Stimulated activated CD4-positive, alpha-beta T cell treated with anti-CD3 and anti-CD28 coated beads, Interleukin-15, amount 100 ng/mL, for 48 hours (primary cell): ENCODE measurements at regions not wholly inside any gene's neighbourhood (a gene's known extent, or its start where the extent isn't known, plus 50 kb on each side); places are given as distances from the start of the nearest gene placed in this dataset.
"Not testable (repeated sequence)": the region's sequence is repeated elsewhere in the genome, so short reads cannot be mapped to it uniquely, and the experiment has no call there.

ENCODE experiments used
- DNase-seq, 2 donors: peaks; one replicate each; pipeline ENCODE4 v3.0.0-alpha.2; 2020; ENCODE audit warnings: low read depth in 2 of 2

- DNase-seq: no peak
Measured at GRCh38 chr20:5696011-5696559, 54.1 kb upstream of the SHLD1 start.

DNA sequence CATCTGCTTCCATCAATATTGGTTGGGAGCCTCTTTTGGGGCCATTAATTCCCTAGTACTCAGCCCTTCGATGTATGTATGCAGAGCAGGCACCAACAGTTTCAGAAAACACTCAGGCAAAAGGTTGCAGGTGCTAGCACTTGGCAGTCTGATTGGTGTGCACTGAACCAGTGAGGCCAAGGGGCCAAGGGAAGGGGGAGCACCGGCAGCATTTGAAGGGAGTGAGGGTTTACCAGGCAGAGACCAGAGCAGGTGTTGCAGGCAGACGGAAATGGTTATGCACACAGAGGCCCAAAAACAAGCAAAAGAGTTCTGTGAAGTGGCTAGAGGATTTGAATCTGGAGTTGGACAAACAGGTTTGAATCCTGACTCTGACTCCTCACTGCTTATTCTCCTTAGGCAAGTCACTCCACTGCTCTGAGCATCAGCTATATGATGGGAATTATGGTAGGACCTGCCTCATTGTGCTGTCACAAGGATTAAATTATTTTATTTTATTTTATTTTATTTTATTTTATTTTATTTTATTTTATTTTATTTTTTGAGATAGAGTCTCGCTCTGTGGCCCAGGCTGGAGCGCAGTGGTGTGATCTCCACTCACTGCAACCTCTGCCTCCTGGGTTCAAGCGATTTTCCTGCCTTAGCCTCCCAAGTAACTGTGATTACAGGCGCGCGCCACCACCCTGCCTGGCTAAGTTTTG lies 58.1 kb upstream of the SHLD1 start:
- DNase-seq: no peak

- no peak for DNase-seq
Measured at GRCh38 chr20:5689463-5689862, 60.7 kb upstream of the SHLD1 start.

DNA sequence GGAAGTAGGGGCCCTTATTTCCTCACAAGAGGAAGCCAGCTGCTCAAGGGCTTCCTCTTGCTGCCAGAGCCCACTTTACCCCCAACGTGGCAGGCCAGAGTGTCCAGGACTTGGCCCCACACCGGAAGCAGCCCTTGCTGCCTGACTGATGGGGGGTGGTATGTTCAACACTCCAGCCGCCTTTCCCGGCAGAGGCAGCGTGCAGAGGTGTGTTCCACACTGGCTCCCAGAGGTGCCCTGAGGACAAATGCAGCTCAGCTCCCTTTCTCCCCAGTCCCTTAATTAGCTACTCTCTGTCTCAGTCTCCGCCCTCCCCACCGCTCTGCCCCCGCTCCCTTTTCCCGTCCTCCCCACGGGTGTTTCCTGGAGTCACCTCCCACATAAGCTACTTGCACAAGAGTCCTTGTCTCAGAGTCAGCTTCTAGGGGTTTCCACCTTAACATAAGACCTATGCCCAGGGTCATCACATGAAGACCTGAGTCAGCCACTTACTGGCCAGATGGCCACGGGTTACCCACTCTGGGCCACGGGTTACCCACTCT lies 61.7 kb upstream of the SHLD1 start:
- no peak for DNase-seq

DNA sequence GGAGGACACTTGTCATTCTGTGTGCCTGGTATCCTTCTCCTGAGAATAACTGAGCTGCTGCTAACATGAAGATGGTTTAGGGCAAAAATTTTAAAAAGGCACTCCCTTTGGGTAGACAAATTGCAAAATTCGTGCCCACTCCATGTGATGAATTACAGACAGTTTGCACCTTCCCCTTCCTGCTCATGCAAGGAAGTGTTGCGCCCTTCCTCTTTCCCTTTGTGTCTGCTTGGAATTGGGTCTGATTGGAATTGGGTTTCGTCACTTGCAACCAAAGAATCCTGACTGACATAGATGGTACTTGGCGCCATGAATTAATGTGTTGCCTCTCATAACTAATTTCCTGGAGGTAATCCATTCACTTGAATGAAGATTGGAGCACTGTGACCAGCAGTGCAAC lies 62.3 kb upstream of the SHLD1 start:
- DNase-seq: no peak

DNA sequence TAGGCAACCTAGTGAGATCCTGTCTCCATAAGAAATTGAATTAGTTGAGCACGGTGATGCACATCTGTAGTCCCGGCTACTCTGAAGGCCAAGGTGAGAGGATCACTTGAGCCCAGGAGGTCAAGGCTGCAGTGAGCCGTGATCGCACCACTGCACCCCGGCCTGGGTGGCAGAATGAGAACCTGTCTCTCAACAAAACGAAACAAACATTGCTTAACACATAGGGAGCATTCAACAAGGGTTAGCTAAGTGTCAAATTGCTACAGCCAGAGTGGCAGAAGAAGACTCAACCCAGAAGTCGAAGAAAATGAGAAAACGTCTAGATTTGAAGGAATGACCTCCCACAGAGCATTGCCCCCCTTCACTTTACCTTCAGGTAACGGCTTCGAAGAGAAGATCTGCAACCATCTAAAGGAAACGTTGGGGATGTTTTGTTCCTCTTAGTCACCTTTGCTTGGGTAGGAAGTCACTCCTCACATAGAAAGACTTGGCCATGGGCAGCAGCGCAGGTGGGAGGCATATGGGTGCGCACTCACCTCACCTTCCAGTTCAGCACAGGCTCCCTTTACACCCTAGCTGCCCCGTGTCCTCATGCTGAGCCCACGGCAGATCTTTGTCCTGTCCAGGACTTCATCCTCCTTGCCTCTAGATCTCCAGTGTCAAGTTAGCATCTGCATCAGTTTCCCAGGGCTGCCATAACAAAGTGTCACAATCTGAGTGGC lies 63.7 kb upstream of the SHLD1 start:
- DNase-seq: no peak

GRCh38 chr20:5682556-5682955 lies 67.6 kb upstream of the SHLD1 start:
- DNase-seq: not testable (repeated sequence)

DNA sequence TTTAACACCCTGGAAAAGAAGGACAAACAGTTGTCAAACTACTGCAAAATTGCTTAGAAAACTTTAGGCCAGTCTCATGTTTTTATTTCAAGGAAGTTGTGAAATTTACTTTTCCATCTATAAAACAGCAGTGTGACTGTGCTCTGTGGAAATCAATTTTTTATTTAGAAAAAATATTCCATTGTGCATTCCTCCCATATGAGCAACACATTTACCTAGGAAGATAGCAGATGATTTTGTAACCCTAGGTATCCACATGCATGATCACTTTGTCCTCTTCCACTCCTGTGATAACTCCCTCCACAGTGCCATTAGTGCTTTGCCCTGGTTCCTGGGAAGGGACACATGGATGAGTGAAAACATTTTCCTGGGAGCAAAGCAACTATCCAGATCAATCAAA lies 69.4 kb upstream of the GPCPD1 start:
- no peak for DNase-seq

- no peak for DNase-seq
Measured at GRCh38 chr20:5678777-5679176, 68.0 kb upstream of the GPCPD1 start.

- not testable (repeated sequence) for DNase-seq
Measured at GRCh38 chr20:5677944-5678343, 67.1 kb upstream of the GPCPD1 start.

DNA sequence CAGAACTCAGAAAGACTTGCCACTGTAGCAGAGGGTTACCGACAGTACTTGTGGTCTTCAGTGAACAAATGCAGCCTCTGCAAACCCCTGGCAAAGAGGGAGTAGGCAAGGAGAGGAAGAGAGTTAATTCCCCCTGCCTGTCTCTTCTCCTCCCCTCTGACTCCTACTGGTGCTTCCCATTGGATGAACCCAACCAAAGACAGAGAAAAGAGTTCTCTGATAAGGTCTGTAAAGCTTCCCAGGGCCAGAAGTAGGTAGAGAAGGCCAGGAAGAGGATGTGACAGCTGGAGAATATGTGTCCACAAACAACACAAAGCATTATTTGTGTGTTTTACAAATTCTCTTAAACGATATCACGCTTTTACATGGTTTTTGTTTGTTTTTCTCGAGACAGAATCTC lies 66.6 kb upstream of the GPCPD1 start:
- no peak for DNase-seq

DNA sequence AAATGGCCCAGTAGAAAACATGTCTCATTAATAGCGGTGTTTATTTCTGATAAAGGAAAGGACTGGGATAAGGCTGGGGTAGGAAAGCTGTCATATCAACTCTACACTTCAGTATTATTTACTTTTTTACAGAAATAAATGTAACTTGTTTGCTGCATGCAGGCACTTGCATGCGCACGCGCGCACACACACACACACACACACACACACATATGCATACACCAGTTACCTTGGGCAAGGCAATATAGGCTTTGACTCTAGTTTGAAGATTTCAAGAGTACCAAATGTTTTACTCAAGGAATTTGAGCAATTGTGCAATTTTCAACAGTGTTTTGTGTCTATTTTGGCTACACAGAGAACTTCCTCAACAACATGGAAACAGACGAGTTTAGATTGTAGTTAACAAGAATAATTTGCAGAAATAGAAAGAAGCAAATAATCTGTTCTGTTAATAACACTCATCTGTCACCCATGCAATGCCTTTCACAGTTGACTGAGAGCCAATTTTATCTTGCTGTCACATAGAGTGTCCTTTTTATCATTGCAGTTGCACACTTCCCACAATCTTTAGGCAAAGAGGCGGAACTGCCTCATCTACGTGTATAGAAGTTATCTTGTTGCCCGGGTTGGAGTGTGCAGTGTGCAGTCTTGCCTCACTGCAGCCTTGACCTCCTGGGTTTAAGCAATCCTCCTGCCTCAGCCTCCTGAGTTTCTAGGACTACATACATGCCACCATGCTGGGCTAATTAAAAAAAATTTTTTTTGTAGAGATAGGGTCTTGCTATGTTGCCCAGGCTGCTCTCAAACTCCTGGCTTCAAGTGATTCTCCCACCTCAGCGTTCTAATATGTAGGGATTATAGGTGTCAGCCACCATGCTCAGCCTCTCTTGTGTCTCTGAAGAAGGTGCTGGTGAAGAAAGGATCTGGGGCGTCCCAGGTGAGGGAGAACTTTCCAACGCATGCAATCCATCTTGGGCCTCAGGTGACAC lies 64.6 kb upstream of the GPCPD1 start:
- no peak for DNase-seq

GRCh38 chr20:5674176-5674660 lies 63.4 kb upstream of the GPCPD1 start:
- DNase-seq: peak; percentile 14 to 16

- no peak for DNase-seq
Measured at GRCh38 chr20:5670874-5671273, 60.1 kb upstream of the GPCPD1 start.

DNA sequence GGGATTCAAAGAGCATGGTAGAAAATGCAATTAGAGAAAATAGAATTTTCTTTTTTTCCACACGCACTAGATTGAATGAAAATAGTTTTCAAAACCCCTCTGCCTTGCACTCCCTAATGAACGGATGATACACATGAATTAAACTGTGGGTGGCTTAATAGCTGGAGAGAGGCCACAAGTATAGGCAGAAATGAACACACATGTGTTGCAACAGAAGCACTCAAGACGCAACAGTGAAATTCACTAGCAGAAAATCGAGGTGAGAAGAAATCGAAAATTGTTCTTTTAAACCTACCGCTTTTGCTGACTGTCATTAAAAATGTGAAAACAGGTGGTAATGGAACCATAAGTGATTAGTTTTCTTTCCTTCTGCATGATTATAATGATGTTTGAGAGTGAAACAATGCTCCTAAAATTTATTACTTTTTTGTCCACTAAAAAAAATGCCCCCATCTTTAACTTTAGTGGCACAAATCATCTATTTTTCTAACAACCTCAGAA lies 59.3 kb upstream of the GPCPD1 start:
- DNase-seq: no peak

- DNase-seq: no peak
Measured at GRCh38 chr20:5668529-5668868, 57.7 kb upstream of the GPCPD1 start.

GRCh38 chr20:5667705-5668528 lies 57.1 kb upstream of the GPCPD1 start:
- no peak for DNase-seq

DNA sequence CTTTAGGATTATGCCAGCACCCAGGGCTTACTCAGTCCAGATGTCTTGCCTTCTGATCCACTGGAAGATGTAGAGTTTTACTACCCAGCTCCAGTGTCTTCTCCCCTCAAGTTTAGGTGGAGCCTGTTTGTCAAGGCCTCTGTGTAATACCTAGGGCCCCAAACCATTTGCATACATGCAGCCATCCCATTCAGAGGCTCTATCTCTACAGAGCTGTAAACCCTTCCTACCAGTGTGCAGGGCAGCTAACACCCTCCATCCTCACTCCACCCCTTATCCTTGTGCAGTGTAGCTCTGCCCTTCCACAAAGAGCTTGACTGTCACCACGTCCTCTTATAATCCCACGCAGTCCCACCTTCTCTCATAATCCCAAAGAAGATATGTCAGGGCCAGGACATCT lies 54.6 kb upstream of the GPCPD1 start:
- DNase-seq: no peak

GRCh38 chr20:5663396-5663795 lies 52.6 kb upstream of the GPCPD1 start:
- no peak for DNase-seq

DNA sequence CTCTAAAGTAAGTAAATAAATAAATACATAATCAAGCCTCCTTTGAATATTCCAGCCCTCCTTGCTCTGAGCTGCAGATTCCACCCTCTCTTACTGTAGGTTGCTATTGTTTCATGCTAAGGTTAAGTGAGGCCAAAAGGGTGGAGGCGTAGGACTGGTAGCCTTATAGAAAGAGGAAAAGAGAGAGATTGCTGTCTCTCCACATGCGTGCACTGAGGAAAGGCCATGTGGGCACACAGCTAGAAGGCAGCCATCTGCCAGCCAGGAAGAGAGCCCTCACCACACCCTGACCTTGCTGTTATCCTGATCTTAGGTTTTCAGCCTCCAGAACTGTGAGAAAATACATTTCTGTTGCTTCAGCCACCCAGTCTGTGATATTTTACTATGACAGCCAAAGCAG lies 52.0 kb upstream of the GPCPD1 start:
- DNase-seq: no peak

DNA sequence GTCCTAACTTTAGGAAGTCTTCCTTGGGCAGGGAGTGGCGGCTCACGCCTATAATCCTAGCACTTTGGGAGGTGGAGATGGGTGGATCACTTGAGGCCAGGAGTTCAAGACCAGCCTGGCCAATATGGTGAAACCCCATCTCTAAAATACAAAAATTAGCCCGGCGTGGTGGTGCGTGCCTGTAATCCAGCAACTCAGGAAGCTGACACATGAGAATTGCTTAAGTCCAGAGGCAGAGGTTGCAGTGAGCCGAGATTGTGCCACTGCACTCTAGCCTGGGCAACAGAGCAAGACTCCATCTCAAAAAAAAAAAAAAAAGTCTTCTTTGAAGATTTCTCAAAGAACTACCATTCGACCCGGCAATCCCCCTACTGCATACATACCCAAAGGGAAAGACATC lies 50.0 kb upstream of the GPCPD1 start:
- not testable (repeated sequence) for DNase-seq
